OCI-LY7 (cell line): ENCODE measurements at regions not wholly inside any gene's neighbourhood (a gene's known extent, or its start where the extent isn't known, plus 50 kb on each side); places are given as distances from the start of the nearest gene placed in this dataset.

Source experiments
- BruUV-seq: library from RNA; stranded (reverse); fragments of 400-500 nt; replicated peaks from 2 replicates; lab custom pipeline; 2021; lab: Mats Ljungman, UMichigan
- CTCF ChIA-PET: fragments of 300-600 bp; sonication (Branson Sonifier 250); formaldehyde crosslinking; loops from one replicate; lab custom pipeline; 2022; ENCODE audit warnings: antibody characterized with exemption; ENCODE audit not compliant: unreplicated experiment; lab: Charles Lee
- POLR2A ChIA-PET: fragments of 300-600 bp; sonication (Branson Sonifier 250); formaldehyde crosslinking; loops from one replicate; lab custom pipeline; 2022; ENCODE audit warnings: antibody characterized with exemption; lab: Charles Lee
- DNase-seq: peaks from one replicate; pipeline ENCODE4 v3.0.0-alpha.2; 2015; ENCODE audit warnings: low spot score
- H2AFZ ChIP-seq: fragments of 200-600 bp; sonication (generic), shearing (Covaris generic); 2 replicates; pipeline ENCODE4 v1.6.1; 2014; ENCODE audit warnings: mild to moderate bottlenecking, antibody characterized with exemption, low read length, moderate library complexity
- H3K27ac ChIP-seq: fragments of 200-600 bp; sonication (generic); 2 replicates; pipeline ENCODE4 v1.5.1; 2014; ENCODE audit warnings: mixed run types, low read depth, mild to moderate bottlenecking, moderate library complexity, low read length, inconsistent platforms; ENCODE audit not compliant: poor library complexity, severe bottlenecking
- H3K36me3 ChIP-seq: fragments of 200-600 bp; sonication (generic); 2 replicates; pipeline ENCODE4 v1.6.1; 2014; ENCODE audit warnings: mild to moderate bottlenecking, antibody characterized with exemption, low read length, moderate library complexity, mixed read lengths; ENCODE audit not compliant: insufficient read depth
- H3K4me1 ChIP-seq: fragments of 200-600 bp; sonication (generic); 2 replicates; pipeline ENCODE4 v1.5.1; 2014; ENCODE audit warnings: mild to moderate bottlenecking, low read length; ENCODE audit not compliant: insufficient read depth, poor library complexity, severe bottlenecking
- H3K4me2 ChIP-seq: fragments of 200-600 bp; sonication (generic); 2 replicates; pipeline ENCODE4 v1.6.1; 2014; ENCODE audit warnings: mild to moderate bottlenecking, low read length
- H3K4me3 ChIP-seq: fragments of 200-600 bp; sonication (generic); 2 replicates; pipeline ENCODE4 v1.5.1; 2014; ENCODE audit warnings: mild to moderate bottlenecking, low read depth, low read length; ENCODE audit not compliant: poor library complexity, severe bottlenecking
- H3K79me2 ChIP-seq: fragments of 200-600 bp; sonication (generic); 2 replicates; pipeline ENCODE4 v1.6.1; 2016; ENCODE audit warnings: low read depth, mild to moderate bottlenecking, low read length, moderate library complexity, mixed read lengths; ENCODE audit not compliant: insufficient read depth
- H3K9me2 ChIP-seq: fragments of 200-600 bp; sonication (generic); 2 replicates; pipeline ENCODE4 v1.6.1; 2016; ENCODE audit warnings: mild to moderate bottlenecking, low read length, mixed read lengths; ENCODE audit not compliant: insufficient read depth
- H3K9me3 ChIP-seq: fragments of 200-600 bp; sonication (generic); 2 replicates; pipeline ENCODE4 v1.6.1; 2014; ENCODE audit warnings: mild to moderate bottlenecking, mixed run types, low read length, mixed read lengths
- H4K20me1 ChIP-seq: fragments of 200-600 bp; sonication (generic); 2 replicates; pipeline ENCODE4 v1.6.1; 2014; ENCODE audit warnings: mild to moderate bottlenecking, antibody characterized with exemption, low read length, moderate library complexity, mixed read lengths; ENCODE audit not compliant: insufficient read depth
- EZH2phosphoT487 ChIP-seq: fragments of 200-600 bp; sonication (generic); IDR thresholded peaks from 2 replicates; pipeline ENCODE4 v1.6.1; 2018; ENCODE audit warnings: low read depth, borderline replicate concordance, mild to moderate bottlenecking, mixed run types, antibody characterized with exemption, low read length, moderate library complexity, mixed read lengths
- intact Hi-C: fragments of 100-400 bp; cut with micrococcal nuclease; formaldehyde crosslinking; loops from one replicate; pipeline ENCODE4 v1.10.0; 2022; ENCODE audit not compliant: unreplicated experiment
- TF ChIP-seq, protein P1 (sequence below): fragments of 200-600 bp; sonication (generic); conservative IDR thresholded peaks from 2 replicates; pipeline ENCODE4 v1.5.1; 2014; ENCODE audit warnings: mild to moderate bottlenecking, antibody characterized with exemption, low read length, moderate library complexity, mixed read lengths

DNA sequence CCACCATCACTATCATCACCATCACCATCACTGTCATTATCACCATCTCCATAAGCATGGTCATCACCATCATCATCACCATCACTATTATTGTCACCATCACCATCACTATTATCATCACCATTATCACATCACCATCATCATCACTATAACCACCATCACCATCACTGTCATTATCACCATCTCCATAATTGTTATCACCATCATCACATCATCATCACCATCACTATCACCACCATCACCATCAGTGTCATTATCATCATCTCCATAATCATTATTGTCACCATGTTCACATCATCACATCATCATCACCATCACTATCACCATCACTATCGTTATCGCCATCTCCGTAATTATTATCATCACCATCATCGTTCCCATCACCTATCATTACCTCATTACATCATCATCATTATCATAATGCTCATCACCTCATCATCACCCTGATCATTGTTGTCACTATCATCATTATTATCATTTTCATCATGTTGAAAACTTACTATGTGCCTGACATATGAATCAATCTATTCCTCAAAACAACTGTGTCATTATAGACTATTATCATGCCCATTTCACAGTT, 280.3 kb upstream of the HS6ST1 start:
- Histone ChIP-seq H3K36me3 (no peaks in the 10 kb centered on the region), H3K9me2 (no peaks in the 10 kb centered on the region), H3K4me3 (no peak overlapping the region), H3K4me1 (peaks cover 12% of the 10 kb centered on the region), H4K20me1 (no peaks in the 10 kb centered on the region), H3K27ac (no peak overlapping the region), H3K9me3 (no peaks in the 10 kb centered on the region), H2AFZ (no peak overlapping the region), H3K4me2 (no peak overlapping the region), H3K79me2 (no peaks in the 10 kb centered on the region)
- BruUV-seq: no TSS peak
- TF ChIP-seq, protein P1, sequence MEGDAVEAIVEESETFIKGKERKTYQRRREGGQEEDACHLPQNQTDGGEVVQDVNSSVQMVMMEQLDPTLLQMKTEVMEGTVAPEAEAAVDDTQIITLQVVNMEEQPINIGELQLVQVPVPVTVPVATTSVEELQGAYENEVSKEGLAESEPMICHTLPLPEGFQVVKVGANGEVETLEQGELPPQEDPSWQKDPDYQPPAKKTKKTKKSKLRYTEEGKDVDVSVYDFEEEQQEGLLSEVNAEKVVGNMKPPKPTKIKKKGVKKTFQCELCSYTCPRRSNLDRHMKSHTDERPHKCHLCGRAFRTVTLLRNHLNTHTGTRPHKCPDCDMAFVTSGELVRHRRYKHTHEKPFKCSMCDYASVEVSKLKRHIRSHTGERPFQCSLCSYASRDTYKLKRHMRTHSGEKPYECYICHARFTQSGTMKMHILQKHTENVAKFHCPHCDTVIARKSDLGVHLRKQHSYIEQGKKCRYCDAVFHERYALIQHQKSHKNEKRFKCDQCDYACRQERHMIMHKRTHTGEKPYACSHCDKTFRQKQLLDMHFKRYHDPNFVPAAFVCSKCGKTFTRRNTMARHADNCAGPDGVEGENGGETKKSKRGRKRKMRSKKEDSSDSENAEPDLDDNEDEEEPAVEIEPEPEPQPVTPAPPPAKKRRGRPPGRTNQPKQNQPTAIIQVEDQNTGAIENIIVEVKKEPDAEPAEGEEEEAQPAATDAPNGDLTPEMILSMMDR: no peak
- no peak for TF ChIP-seq EZH2phosphoT487
- intact Hi-C loops: no loop called here
- ChIA-PET POLR2A (no interaction called here), CTCF (no interaction called here)
- DNase-seq: no peak

DNA sequence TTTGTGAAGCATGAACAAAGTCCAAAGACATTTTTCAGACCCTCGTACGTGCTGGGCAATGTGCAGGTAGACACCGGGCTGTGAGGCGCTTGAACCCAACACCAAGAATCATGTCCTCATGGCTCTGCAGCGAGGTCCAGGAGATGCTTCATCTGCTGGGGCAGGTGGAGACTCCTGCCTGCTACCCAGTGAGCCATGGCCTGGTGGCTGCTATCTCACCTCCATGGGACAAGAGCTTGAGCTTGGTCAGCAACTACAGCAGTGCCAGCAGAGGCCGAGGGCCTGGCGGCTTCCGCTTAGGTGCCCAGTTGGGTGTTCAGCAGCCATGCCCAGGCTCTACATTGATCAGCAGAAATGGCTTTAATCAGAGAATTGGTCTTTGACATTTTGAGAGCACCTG, 281.0 kb upstream of the HS6ST1 start:
- Histone ChIP-seq H2AFZ (no peak overlapping the region), H3K4me1 (peaks cover 12% of the 10 kb centered on the region), H3K36me3 (no peaks in the 10 kb centered on the region), H3K4me3 (no peak overlapping the region), H3K27ac (no peak overlapping the region), H3K4me2 (no peak overlapping the region), H3K9me3 (no peaks in the 10 kb centered on the region), H3K79me2 (no peaks in the 10 kb centered on the region), H3K9me2 (no peaks in the 10 kb centered on the region), H4K20me1 (no peaks in the 10 kb centered on the region)
- intact Hi-C loops: no loop called here
- CTCF ChIA-PET: no interaction called here
- POLR2A ChIA-PET: no interaction called here
- DNase-seq: no peak
- no TSS peak for BruUV-seq
- TF ChIP-seq, protein P1: no peak

GRCh38 chr2:128600581-128601297, 282.1 kb upstream of the HS6ST1 start:
- Histone ChIP-seq H3K9me2 (no peaks in the 10 kb centered on the region), H2AFZ (no peak overlapping the region), H4K20me1 (no peaks in the 10 kb centered on the region), H3K4me2 (no peak overlapping the region), H3K79me2 (no peaks in the 10 kb centered on the region), H3K36me3 (no peaks in the 10 kb centered on the region), H3K9me3 (no peaks in the 10 kb centered on the region), H3K4me3 (no peak overlapping the region), H3K4me1 (peaks cover 12% of the 10 kb centered on the region), H3K27ac (no peak overlapping the region)
- CTCF ChIA-PET: no interaction called here
- POLR2A ChIA-PET: no interaction called here
- BruUV-seq: no TSS peak
- DNase-seq: peak; percentile 26
- intact Hi-C loops: no loop called here
- no peak for TF ChIP-seq EZH2phosphoT487
- TF ChIP-seq, protein P1: no peak
